ENCODE measurements at regions not wholly inside any gene's neighbourhood (a gene's known extent, or its start where the extent isn't known, plus 50 kb on each side); places are given as distances from the start of the nearest gene placed in this dataset.

DNA sequence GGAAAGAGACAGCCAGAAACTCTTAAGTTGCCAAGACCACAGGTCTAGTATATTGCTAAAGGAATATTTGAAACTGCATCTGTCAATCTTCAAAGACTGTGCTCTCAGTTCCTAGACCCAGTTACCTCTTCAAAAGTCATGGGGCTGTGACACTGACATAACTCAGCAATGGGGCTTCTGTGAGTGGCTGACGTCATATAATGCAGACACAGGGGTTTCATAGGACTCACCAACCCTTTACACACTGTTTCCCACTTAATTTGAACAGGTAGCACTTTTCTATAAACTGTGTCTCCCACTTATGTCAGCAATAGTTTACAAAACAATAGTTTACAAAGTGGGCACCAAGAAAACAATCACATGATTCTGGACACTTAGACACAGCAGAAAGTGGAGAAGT lies 158.4 kb downstream of the GALC start:
- DNase-seq (ENCODE audit: low read depth) = no peak
- TF ChIP-seq MYC (IDR thresholded peaks at IDR 0.05; ENCODE audit: low read depth, low read length) = no peak
- no peak overlapping the region for H3K4me3 ChIP-seq (ENCODE audit: low read depth, low read length)

- DNase-seq (ENCODE audit: low read depth) = no peak
- no peak overlapping the region for H3K4me3 ChIP-seq (ENCODE audit: low read depth, low read length)
- TF ChIP-seq POLR2A (IDR thresholded peaks at IDR 0.05; ENCODE audit: extremely low read depth, insufficient read length) (no peak), MYC (IDR thresholded peaks at IDR 0.05; ENCODE audit: low read depth, low read length) (no peak), MAX (IDR thresholded peaks at IDR 0.05; ENCODE audit: low read depth, low read length) (no peak)
- TF ChIP-seq, protein P1, sequence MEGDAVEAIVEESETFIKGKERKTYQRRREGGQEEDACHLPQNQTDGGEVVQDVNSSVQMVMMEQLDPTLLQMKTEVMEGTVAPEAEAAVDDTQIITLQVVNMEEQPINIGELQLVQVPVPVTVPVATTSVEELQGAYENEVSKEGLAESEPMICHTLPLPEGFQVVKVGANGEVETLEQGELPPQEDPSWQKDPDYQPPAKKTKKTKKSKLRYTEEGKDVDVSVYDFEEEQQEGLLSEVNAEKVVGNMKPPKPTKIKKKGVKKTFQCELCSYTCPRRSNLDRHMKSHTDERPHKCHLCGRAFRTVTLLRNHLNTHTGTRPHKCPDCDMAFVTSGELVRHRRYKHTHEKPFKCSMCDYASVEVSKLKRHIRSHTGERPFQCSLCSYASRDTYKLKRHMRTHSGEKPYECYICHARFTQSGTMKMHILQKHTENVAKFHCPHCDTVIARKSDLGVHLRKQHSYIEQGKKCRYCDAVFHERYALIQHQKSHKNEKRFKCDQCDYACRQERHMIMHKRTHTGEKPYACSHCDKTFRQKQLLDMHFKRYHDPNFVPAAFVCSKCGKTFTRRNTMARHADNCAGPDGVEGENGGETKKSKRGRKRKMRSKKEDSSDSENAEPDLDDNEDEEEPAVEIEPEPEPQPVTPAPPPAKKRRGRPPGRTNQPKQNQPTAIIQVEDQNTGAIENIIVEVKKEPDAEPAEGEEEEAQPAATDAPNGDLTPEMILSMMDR (IDR thresholded peaks at IDR 0.05; ENCODE audit: low read depth, low read length) = no peak
Observed at GRCh38 chr14:87833026-87833425, 160.0 kb downstream of the GALC start.

GRCh38 chr14:87830443-87831096 lies 162.4 kb downstream of the GALC start:
- H3K4me3 ChIP-seq (ENCODE audit: low read depth, low read length) = no peak overlapping the region
- no peak for TF ChIP-seq POLR2A (IDR thresholded peaks at IDR 0.05; ENCODE audit: extremely low read depth, insufficient read length)
- TF ChIP-seq MAX (IDR thresholded peaks at IDR 0.05; ENCODE audit: low read depth, low read length) = no peak
- no peak for TF ChIP-seq MYC (IDR thresholded peaks at IDR 0.05; ENCODE audit: low read depth, low read length)
- TF ChIP-seq, protein P1 (IDR thresholded peaks at IDR 0.05; ENCODE audit: low read depth, low read length) = no peak
- DNase-seq (ENCODE audit: low read depth) = no peak

GRCh38 chr14:87829543-87829942 lies 163.4 kb downstream of the GALC start:
- TF ChIP-seq MAX (IDR thresholded peaks at IDR 0.05; ENCODE audit: low read depth, low read length) (no peak), MYC (IDR thresholded peaks at IDR 0.05; ENCODE audit: low read depth, low read length) (no peak), POLR2A (IDR thresholded peaks at IDR 0.05; ENCODE audit: extremely low read depth, insufficient read length) (no peak)
- TF ChIP-seq, protein P1 (IDR thresholded peaks at IDR 0.05; ENCODE audit: low read depth, low read length) = no peak
- no peak overlapping the region for H3K4me3 ChIP-seq (ENCODE audit: low read depth, low read length)
- no peak for DNase-seq (ENCODE audit: low read depth)

GRCh38 chr14:87824266-87824665 lies 168.7 kb downstream of the GALC start:
- H3K4me3 ChIP-seq (ENCODE audit: low read depth, low read length) = no peak overlapping the region
- TF ChIP-seq POLR2A (IDR thresholded peaks at IDR 0.05; ENCODE audit: extremely low read depth, insufficient read length) (no peak), MAX (IDR thresholded peaks at IDR 0.05; ENCODE audit: low read depth, low read length) (no peak), MYC (IDR thresholded peaks at IDR 0.05; ENCODE audit: low read depth, low read length) (no peak)
- TF ChIP-seq, protein P1 (IDR thresholded peaks at IDR 0.05; ENCODE audit: low read depth, low read length) = no peak
- DNase-seq (ENCODE audit: low read depth) = no peak

GRCh38 chr14:87816416-87816815 lies 176.6 kb downstream of the GALC start:
- H3K4me3 ChIP-seq (ENCODE audit: low read depth, low read length) = no peak overlapping the region
- TF ChIP-seq, protein P1 (IDR thresholded peaks at IDR 0.05; ENCODE audit: low read depth, low read length) = no peak
- TF ChIP-seq POLR2A (IDR thresholded peaks at IDR 0.05; ENCODE audit: extremely low read depth, insufficient read length) (no peak), MAX (IDR thresholded peaks at IDR 0.05; ENCODE audit: low read depth, low read length) (no peak), MYC (IDR thresholded peaks at IDR 0.05; ENCODE audit: low read depth, low read length) (no peak)
- no peak for DNase-seq (ENCODE audit: low read depth)

Measured in NB4 (cell line).